GM23338 (cell line): ENCODE measurements at regions not wholly inside any gene's neighbourhood (a gene's known extent, or its start where the extent isn't known, plus 50 kb on each side); places are given as distances from the start of the nearest gene placed in this dataset.

Source experiments
- ATAC-seq: fragments of 200-7000 bp; cut with Tn5 transposase; 3 replicates; pipeline ENCODE4 v1.9.1; 2020
- DNase-seq: peaks from one replicate; pipeline ENCODE4 v3.0.0-alpha.2; 2015; ENCODE audit warnings: low spot score
- H2AFZ ChIP-seq: fragments of 200-600 bp; sonication (generic); 2 replicates; pipeline ENCODE4 v1.8.0; 2016; ENCODE audit warnings: antibody characterized with exemption, mild to moderate bottlenecking, moderate library complexity
- H3F3A ChIP-seq: fragments of 200-600 bp; sonication (generic); replicated peaks from 2 replicates; pipeline ENCODE4 v1.8.0; 2017; ENCODE audit warnings: antibody characterized with exemption, mixed run types, low read depth
- H3K27ac ChIP-seq: fragments of 200-600 bp; sonication (generic); 2 replicates; pipeline ENCODE4 v1.6.1; 2016; ENCODE audit warnings: low read depth
- H3K27me3 ChIP-seq: fragments of 200-600 bp; sonication (generic); 2 replicates; pipeline ENCODE4 v1.8.0; 2016; ENCODE audit warnings: mild to moderate bottlenecking, mixed run types, moderate library complexity; ENCODE audit not compliant: insufficient read depth
- H3K36me3 ChIP-seq: fragments of 200-600 bp; sonication (generic); 2 replicates; pipeline ENCODE4 v1.8.0; 2016; ENCODE audit warnings: mild to moderate bottlenecking; ENCODE audit not compliant: insufficient read depth
- H3K4me1 ChIP-seq: fragments of 200-600 bp; sonication (generic); 2 replicates; pipeline ENCODE4 v1.8.0; 2016; ENCODE audit warnings: mild to moderate bottlenecking, moderate library complexity; ENCODE audit not compliant: insufficient read depth
- H3K4me2 ChIP-seq: fragments of 200-600 bp; sonication (generic); 2 replicates; pipeline ENCODE4 v1.7.1; 2017; ENCODE audit warnings: mixed run types
- H3K4me3 ChIP-seq: fragments of 200-600 bp; sonication (generic); 2 replicates; pipeline ENCODE4 v1.6.1; 2016; ENCODE audit warnings: mixed run types
- H3K79me2 ChIP-seq: fragments of 200-600 bp; sonication (generic); replicated peaks from 2 replicates; pipeline ENCODE4 v1.8.0; 2017; ENCODE audit warnings: mild to moderate bottlenecking; ENCODE audit not compliant: insufficient read depth
- H3K9me2 ChIP-seq: fragments of 200-600 bp; sonication (generic); 2 replicates; pipeline ENCODE4 v1.8.0; 2017; ENCODE audit not compliant: insufficient read depth
- H4K20me1 ChIP-seq: fragments of 200-600 bp; sonication (generic); replicated peaks from 2 replicates; pipeline ENCODE4 v1.8.0; 2017; ENCODE audit warnings: mild to moderate bottlenecking; ENCODE audit not compliant: insufficient read depth
- H3K27ac Mint-ChIP-seq: 2 replicates; pipeline ENCODE4 v1.8.0; 2020; ENCODE audit warnings: inconsistent platforms, mild to moderate bottlenecking, moderate library complexity, mixed read lengths
- H3K27me3 Mint-ChIP-seq: 3 replicates; pipeline ENCODE4 v1.8.0; 2022; ENCODE audit warnings: low read depth, mild to moderate bottlenecking, moderate library complexity, mixed read lengths, inconsistent platforms; ENCODE audit not compliant: insufficient read depth, poor library complexity
- H3K36me3 Mint-ChIP-seq: 3 replicates; pipeline ENCODE4 v1.8.0; 2021; ENCODE audit warnings: low read depth, mild to moderate bottlenecking, inconsistent platforms, moderate library complexity, mixed read lengths
- H3K4me1 Mint-ChIP-seq: 3 replicates; pipeline ENCODE4 v1.8.0; 2020; ENCODE audit warnings: mild to moderate bottlenecking, inconsistent platforms, mixed read lengths
- H3K4me3 Mint-ChIP-seq: 3 replicates; pipeline ENCODE4 v1.8.0; 2021; ENCODE audit warnings: moderate library complexity, mild to moderate bottlenecking, inconsistent platforms, mixed read lengths
- H3K9me3 Mint-ChIP-seq: 3 replicates; pipeline ENCODE4 v1.8.0; 2020; ENCODE audit warnings: moderate library complexity, mild to moderate bottlenecking, inconsistent platforms, mixed read lengths
- CREB1 ChIP-seq: fragments of 250-450 bp; sonication (Bioruptor Pico); IDR thresholded peaks from 2 replicates; pipeline ENCODE4 v1.5.0; 2020; ENCODE audit warnings: low read depth, mild to moderate bottlenecking, moderate library complexity
- EZH2phosphoT487 ChIP-seq: fragments of 200-600 bp; sonication (generic); IDR thresholded peaks from one replicate; pipeline ENCODE4 v1.8.1; 2018; ENCODE audit warnings: antibody characterized with exemption; ENCODE audit not compliant: unreplicated experiment
- NANOG ChIP-seq: IDR thresholded peaks from 2 replicates; pipeline ENCODE4 v1.6.1; 2016; ENCODE audit warnings: antibody characterized with exemption, borderline replicate concordance
- POLR2AphosphoS5 ChIP-seq: IDR thresholded peaks from 2 replicates; pipeline ENCODE4 v1.6.1; 2016; ENCODE audit warnings: antibody characterized with exemption, low read depth
- REST ChIP-seq: IDR thresholded peaks from one replicate; pipeline ENCODE4 v1.6.1; 2018; ENCODE audit warnings: antibody characterized with exemption; ENCODE audit not compliant: unreplicated experiment
- STAT1 ChIP-seq: IDR thresholded peaks from one replicate; pipeline ENCODE4 v1.6.1; 2016; ENCODE audit warnings: antibody characterized with exemption; ENCODE audit not compliant: unreplicated experiment
- ZNF114 ChIP-seq: fragments of 250-450 bp; sonication (Bioruptor Pico); IDR thresholded peaks from 2 replicates; pipeline ENCODE4 v1.5.0; 2020; ENCODE audit warnings: mild to moderate bottlenecking, moderate library complexity

DNA sequence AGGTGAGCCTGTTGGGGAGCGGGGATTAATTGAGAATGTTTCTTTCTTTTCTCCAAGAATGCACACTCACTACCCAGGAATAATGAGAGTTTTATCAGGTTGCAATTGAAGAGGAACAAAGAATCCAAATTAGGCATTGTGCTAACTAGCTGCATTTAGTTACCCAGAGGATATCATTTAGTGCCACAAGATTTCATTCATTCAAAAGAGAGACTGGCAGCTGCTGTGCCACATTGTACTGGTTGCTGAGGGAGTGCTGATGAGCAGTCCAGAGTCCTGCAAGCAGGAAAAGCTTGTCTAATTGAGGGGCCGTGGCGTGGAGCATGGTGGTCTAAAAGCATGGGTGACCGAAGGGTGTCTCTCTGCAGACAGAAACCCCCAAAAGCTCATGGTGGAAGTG, 97.6 kb downstream of the CTAGE1 start:
- no peak for DNase-seq
- H3K79me2 ChIP-seq: no peaks in the 10 kb centered on the region
- no peaks in the 10 kb centered on the region; the same call in 1 of the 2 replicates for H3K9me2 ChIP-seq
- H3K4me1 ChIP-seq: peaks cover 7% of the 10 kb centered on the region; the same call in 1 of the 2 replicates
- H3K4me1 Mint-ChIP-seq: peaks cover 3% of the 10 kb centered on the region; the same call in 2 of the 3 replicates
- H3K27me3 Mint-ChIP-seq: peaks cover 4% of the 10 kb centered on the region
- TF ChIP-seq REST (no peak), POLR2AphosphoS5 (no peak), CREB1 (CRISPR knock-in tag) (no peak), STAT1 (no peak)
- H3K27ac ChIP-seq: no peak overlapping the region
- no peaks in the 10 kb centered on the region for H3F3A ChIP-seq
- no peak overlapping the region for H3K4me2 ChIP-seq
- H3K4me3 ChIP-seq: no peak overlapping the region
- no peak overlapping the region for H3K4me3 Mint-ChIP-seq
- no peaks in the 10 kb centered on the region for H3K36me3 ChIP-seq
- H4K20me1 ChIP-seq: no peaks in the 10 kb centered on the region
- H2AFZ ChIP-seq: peak overlapping the region; percentile 38; the same call in 1 of the 2 replicates
- H3K9me3 Mint-ChIP-seq: no peaks in the 10 kb centered on the region
- H3K27ac Mint-ChIP-seq: no peak overlapping the region
- ATAC-seq: no peak
- no peaks in the 10 kb centered on the region for H3K36me3 Mint-ChIP-seq
- H3K27me3 ChIP-seq: peaks cover 5% of the 10 kb centered on the region; the same call in 1 of the 2 replicates

DNA sequence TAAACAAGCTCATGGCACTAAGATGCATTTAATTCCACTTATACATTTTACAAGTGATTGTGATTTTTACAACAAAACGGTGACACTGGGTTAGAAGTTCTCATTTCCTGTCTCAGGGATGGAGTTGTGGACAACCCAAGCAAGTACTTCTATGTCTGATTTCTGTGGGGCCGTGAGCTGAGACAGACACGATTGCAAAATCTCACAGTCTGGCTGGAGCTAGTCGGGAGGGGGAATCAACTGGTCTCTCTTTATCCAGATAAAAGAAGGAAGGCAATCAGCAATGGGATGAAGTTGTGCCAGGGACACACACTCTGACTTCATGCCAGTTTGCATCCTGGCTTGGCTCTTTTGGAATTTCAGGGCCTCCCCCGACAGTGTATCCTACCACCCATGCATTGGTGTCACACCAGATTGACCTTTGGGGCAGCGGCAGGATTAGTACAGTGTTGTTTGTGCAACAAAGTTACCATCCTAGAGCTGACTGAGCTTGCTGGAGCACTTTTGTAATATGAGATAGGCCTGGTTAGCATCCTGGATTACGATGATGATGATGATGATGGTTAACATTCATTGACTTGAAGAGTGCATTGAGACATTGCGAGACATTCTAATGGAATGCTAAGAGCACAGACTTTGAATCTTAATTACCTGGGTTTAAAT, 98.8 kb downstream of the CTAGE1 start:
- Mint-ChIP-seq H3K4me1 (no peaks in the 10 kb centered on the region), H3K27ac (no peak overlapping the region), H3K27me3 (peaks cover 5% of the 10 kb centered on the region), H3K4me3 (no peak overlapping the region), H3K36me3 (no peaks in the 10 kb centered on the region), H3K9me3 (no peaks in the 10 kb centered on the region)
- TF ChIP-seq ZNF114 (CRISPR knock-in tag): no peak
- no peak for TF ChIP-seq EZH2phosphoT487
- TF ChIP-seq CREB1 (CRISPR knock-in tag): no peak
- no peak for TF ChIP-seq STAT1
- TF ChIP-seq POLR2AphosphoS5: no peak
- no peak for TF ChIP-seq NANOG
- no peaks in the 10 kb centered on the region for H3K36me3 ChIP-seq
- H3K27ac ChIP-seq: no peak overlapping the region
- H3K4me1 ChIP-seq: 0 out of 2 replicates have a peak, but pooled peaks cover 1% of the 10 kb centered on the region
- no peak overlapping the region for H3K4me3 ChIP-seq
- no peaks in the 10 kb centered on the region; the same call in 1 of the 2 replicates for H3K9me2 ChIP-seq
- no peak overlapping the region for H2AFZ ChIP-seq
- H4K20me1 ChIP-seq: no peaks in the 10 kb centered on the region
- no peaks in the 10 kb centered on the region for H3F3A ChIP-seq
- DNase-seq: no peak
- no peak overlapping the region for H3K4me2 ChIP-seq
- H3K79me2 ChIP-seq: no peaks in the 10 kb centered on the region
- no peak for ATAC-seq
- peaks cover 1% of the 10 kb centered on the region; the same call in 1 of the 2 replicates for H3K27me3 ChIP-seq
